ENCODE measurements at regions not wholly inside any gene's neighbourhood (a gene's known extent, or its start where the extent isn't known, plus 50 kb on each side); places are given as distances from the start of the nearest gene placed in this dataset.

GRCh38 chr10:78974617-78975317 is 94.0 kb upstream of the ZMIZ1 start:
- DNase-seq, result peak; percentile 8

- no peak for DNase-seq
Observed at GRCh38 chr10:78975926-78976325, 92.8 kb upstream of the ZMIZ1 start.

GRCh38 chr10:78976825-78977755 is 91.7 kb upstream of the ZMIZ1 start:
- no peak for DNase-seq

GRCh38 chr10:78979938-78980337 is 88.8 kb upstream of the ZMIZ1 start:
- DNase-seq, result no peak

- DNase-seq, result no peak
Observed at GRCh38 chr10:78980354-78980753, 88.4 kb upstream of the ZMIZ1 start.

GRCh38 chr10:78980815-78981214 is 88.0 kb upstream of the ZMIZ1 start:
- DNase-seq, result no peak

- DNase-seq, result no peak
Observed at GRCh38 chr10:78981257-78981969, 87.4 kb upstream of the ZMIZ1 start.

- DNase-seq, result no peak
Observed at GRCh38 chr10:78981970-78982281, 86.8 kb upstream of the ZMIZ1 start.

GRCh38 chr10:78982726-78983125 is 86.0 kb upstream of the ZMIZ1 start:
- DNase-seq, result no peak

GRCh38 chr10:78983608-78984007 is 85.2 kb upstream of the ZMIZ1 start:
- DNase-seq, result no peak

GRCh38 chr10:78985973-78986818 is 82.6 kb upstream of the ZMIZ1 start:
- no peak for DNase-seq

GRCh38 chr10:78991187-78991586 is 77.6 kb upstream of the ZMIZ1 start:
- DNase-seq, result no peak

GRCh38 chr10:78992333-78992732 is 76.4 kb upstream of the ZMIZ1 start:
- peak; percentile 10 for DNase-seq

GRCh38 chr10:78993261-78993945 is 75.4 kb upstream of the ZMIZ1 start:
- DNase-seq, result no peak

GRCh38 chr10:78995987-78996791 is 72.6 kb upstream of the ZMIZ1 start:
- DNase-seq, result no peak

GRCh38 chr10:78996792-78997129 is 72.0 kb upstream of the ZMIZ1 start:
- no peak for DNase-seq

- no peak for DNase-seq
Observed at GRCh38 chr10:78997635-78998618, 70.8 kb upstream of the ZMIZ1 start.

- no peak for DNase-seq
Observed at GRCh38 chr10:79001082-79001885, 67.5 kb upstream of the ZMIZ1 start.

GRCh38 chr10:79002336-79002735 is 66.4 kb upstream of the ZMIZ1 start:
- no peak for DNase-seq
